Inferior parietal cortex (tissue), 1 donor: ENCODE measurements at regions not wholly inside any gene's neighbourhood (a gene's known extent, or its start where the extent isn't known, plus 50 kb on each side); places are given as distances from the start of the nearest gene placed in this dataset.
"Not testable (repeated sequence)": the region's sequence is repeated elsewhere in the genome, so short reads cannot be mapped to it uniquely, and the experiment has no call there.

Experiments
- DNase-seq: peaks from one replicate; pipeline ENCODE4 v3.0.0-alpha.2; 2016; ENCODE audit errors: extremely low spot score

GRCh38 chr9:20238921-20239320 lies 383.4 kb downstream of the MLLT3 start:
- no peak for DNase-seq

DNA sequence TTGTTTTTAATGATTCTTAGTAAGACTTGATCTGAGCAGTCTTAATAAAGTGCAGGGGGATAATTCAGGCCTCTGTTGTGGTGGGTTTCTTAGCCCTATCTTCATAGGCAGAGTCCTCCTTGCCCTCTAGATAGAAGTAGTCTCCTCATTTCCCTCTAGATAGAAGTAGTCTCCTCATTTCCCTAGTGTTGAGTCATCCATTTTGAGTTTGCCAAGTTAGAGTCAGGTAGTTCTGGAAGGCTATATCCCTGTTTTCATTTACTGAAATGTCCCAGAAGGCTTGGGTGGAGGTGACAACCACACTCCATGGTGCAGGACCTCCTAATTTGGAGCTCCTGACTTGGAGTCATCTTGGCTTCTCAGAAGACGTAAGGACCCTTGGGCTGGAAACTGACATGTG lies 384.6 kb downstream of the MLLT3 start:
- DNase-seq, result no peak

DNA sequence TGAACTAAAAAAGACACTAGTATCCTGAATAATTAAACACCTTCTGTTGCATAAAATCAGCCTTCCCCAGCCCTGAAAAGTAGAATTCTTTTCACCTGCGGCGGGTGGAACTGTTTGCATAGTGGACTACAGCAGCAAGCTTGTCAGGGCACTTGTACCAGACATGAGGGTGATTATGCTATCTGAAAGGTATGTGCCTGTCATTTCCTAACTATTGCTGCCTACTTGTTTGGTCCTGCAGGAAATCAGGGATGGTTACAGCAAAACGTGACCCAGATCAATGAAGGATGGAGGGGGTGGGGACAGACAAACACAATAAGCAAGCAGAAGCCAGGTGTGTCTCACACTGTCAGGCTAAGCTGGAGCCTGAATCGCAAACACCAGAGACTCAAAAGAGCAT lies 385.6 kb downstream of the MLLT3 start:
- DNase-seq, result no peak

DNA sequence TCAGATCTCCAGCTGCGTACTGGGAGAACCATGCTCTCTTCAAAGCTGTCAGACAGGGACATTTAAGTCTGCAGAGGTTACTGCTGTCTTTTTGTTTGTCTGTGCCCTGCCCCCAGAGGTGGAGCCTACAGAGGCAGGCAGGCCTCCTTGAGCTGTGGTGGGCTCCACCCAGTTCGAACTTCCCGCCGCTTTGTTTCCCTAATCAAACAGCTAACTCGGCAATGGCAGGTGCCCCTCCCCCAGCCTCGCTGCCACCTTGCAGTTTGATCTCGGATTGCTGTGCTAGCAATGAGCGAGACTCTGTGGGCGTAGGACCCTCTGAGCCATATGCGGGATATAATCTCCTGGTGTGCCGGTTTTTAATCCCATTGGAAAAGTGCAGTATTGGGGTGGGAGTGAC lies 387.1 kb downstream of the MLLT3 start:
- DNase-seq, result not testable (repeated sequence)

DNA sequence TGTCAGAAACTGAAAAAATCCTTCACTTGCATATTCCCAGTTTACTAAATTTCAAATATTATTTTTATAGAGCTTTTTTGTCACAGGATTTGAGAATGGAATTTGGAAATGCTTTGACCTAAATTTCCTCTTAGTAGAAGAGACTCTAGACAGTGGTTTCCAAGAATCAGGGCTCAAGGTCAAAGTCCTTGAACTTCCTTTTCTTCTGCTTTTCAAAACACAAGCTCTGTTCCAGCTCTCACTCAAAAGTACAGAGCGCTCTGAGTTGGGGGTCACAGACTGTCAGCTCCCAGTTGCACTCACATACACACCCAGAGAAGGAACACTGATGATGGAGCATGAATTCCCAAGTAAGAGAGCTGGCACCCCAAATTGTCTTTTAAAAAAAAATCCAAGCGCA lies 394.2 kb downstream of the MLLT3 start:
- no peak for DNase-seq

GRCh38 chr9:20227166-20227874 lies 395.0 kb downstream of the MLLT3 start:
- DNase-seq, result no peak

GRCh38 chr9:20226345-20226744 lies 396.0 kb downstream of the MLLT3 start:
- DNase-seq, result no peak

DNA sequence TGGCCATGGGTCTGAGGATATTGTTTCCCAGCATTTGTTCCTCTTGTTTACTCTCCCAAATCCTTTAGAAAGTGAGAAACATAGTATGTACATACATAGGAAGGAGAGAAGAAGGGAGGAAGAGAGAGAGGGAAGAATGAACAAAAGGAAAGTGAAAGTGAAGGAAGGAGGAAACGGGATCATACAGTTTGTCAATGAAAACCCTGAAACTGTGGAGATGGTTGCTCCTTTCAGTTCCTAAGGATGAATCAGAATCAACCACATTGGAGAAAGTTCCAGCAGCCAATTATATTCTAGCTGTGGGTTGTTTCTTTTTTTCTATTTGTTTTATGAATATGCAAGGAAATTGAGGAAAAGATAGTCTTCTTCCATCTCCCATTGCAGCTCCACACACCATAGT lies 396.5 kb downstream of the MLLT3 start:
- DNase-seq, result no peak

- DNase-seq, result no peak
These were observed 397.5 kb downstream of the MLLT3 start for GRCh38 chr9:20224756-20225155.

- no peak for DNase-seq
These were observed 402.0 kb downstream of the MLLT3 start for GRCh38 chr9:20220286-20220685.

GRCh38 chr9:20219437-20219836 lies 402.9 kb downstream of the MLLT3 start:
- DNase-seq, result no peak

- no peak for DNase-seq
These were observed 404.7 kb downstream of the MLLT3 start for GRCh38 chr9:20217596-20217995.

DNA sequence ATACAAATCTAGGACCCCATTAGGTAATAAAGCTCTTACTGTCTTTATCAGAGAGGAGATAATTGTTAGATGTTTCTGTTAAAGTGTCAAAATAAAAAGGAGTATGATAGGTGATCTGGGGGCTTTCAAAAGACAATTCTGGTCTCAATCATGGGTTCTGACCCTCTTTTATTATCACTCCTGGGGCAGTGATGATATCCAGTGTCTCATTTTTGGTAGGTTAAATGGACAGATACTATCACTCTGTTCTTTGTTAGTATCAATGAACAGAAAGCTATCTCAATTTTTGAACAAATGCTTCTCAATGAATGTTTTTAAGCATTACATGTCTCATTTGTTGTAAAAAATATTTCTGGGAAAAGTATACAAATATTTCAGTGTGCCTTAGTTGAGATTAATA lies 405.9 kb downstream of the MLLT3 start:
- DNase-seq, result no peak

GRCh38 chr9:20215552-20215951 lies 406.7 kb downstream of the MLLT3 start:
- DNase-seq, result no peak

GRCh38 chr9:20212806-20213205 lies 409.5 kb downstream of the MLLT3 start:
- no peak for DNase-seq

DNA sequence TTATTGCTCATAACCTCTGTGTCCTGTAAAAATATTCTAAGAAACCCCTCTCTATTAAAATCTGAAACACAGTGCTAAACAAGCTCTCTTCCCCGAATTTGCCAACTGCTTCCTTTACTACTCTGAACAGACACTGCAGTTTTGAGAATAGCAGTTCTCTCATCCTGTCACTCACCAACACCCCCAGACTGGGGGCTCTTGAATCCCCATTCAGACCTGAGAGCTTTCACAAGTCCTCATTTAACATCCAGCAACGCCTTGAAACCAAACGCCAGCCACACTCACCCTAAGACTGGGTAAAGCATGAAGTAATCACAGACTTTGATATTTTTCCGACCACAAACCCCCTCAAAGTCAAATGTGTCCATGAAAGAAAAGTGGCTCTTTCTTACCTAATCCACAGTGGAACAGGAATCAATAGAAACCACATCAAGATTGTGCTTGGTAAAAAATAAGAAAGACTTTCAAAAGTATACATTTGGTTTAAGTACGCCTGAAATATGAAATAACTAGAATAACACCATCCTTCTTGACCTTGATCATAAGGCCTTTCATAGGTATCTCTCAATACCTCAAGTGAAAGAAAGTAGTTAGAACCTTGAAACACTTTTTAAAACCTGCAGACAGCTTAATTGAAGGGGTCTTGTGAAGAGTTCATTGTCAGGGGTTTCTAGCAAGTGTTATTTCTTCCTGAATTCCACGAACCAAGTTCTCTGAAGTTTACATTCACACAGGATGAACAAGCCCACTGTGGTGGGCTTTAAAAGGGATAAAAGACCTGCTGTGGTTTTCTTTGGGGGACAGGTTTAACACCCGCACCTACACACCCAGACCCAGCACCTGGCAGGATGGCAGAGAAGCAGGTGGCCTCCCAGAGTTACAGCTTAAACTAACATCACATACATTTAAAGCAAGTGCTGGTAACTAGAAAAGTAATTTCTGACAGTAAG lies 412.6 kb downstream of the MLLT3 start:
- no peak for DNase-seq

DNA sequence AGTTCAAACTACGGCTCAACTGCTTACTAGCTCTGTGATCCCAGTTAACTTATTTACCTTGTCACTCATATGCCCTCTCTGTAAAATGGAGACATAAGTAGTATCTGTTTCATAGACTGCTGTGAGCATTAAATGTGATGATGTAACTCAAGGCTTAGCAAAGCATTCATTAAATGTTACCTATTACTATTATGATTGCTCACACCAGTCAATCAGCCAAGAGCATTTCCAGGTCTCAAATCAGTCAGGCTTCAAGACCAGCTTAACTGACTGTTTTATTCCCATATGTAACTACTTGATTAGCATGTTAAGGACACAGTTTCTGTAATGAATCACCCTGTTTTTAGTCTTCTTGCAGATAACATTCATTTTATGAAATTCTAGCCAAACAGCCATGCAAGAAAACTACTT lies 413.3 kb downstream of the MLLT3 start:
- DNase-seq, result no peak

DNA sequence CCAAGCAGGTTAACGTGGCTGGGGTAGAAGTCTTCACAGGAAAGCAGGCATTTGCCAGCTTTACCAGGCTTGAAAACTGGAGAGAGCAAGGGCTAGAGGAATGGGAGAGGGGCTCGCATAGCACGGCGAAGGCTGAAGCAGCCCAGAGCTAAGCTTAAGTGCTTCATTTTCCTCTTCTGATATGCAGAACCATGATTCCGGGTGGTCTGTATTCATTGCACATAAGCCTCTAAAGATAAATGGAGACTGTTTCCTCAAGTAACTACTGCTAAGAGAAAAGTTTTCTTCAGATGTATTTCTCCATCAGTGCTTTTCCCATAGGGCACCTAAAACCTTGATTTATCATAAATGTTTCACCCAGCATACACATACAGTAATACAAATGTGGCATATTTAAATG lies 414.1 kb downstream of the MLLT3 start:
- DNase-seq, result no peak

DNA sequence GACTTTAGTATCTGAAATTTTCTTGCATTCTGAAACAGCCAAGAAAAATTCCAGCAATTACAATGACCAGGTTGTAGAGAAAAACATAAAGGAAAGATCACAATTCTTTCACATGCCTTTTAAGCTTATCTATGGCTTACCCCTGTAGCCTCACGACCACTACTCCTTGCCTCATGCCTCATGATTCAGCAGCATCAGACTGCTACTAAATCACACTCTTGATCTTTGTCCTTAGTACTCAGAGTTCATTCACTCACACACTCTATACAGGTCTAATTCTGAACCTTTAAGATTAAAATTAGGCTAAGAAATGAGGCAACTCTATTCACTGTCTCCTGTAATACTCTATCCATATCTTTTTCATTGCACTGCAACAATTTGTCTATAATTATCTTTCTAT lies 415.1 kb downstream of the MLLT3 start:
- DNase-seq, result no peak

DNA sequence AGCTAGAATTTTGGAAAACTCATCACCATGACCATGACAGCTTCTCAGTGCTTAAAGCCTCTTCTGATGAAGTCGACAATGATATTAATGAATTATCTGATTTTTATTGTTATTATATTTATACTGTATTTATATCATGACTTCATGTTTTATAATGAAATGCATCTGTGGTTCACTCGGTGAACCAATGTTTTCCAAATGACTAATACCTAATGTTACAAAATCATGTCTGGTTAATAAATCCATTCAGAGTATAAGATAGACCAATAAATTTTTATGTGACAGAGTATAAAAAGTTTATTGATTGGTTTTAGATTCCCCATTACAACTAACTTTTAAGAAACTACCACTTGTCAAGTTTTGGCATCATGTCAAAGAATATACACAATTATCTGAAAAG lies 416.5 kb downstream of the MLLT3 start:
- no peak for DNase-seq

GRCh38 chr9:20200991-20201431 lies 412.2 kb upstream of the SLC24A2 start:
- DNase-seq, result no peak

- no peak for DNase-seq
These were observed 411.7 kb upstream of the SLC24A2 start for GRCh38 chr9:20200581-20200980.

- DNase-seq, result no peak
These were observed 410.3 kb upstream of the SLC24A2 start for GRCh38 chr9:20199111-20199510.
